Stimulated activated CD8-positive, alpha-beta memory T cell treated with anti-CD3 and anti-CD28 coated beads, Interleukin-7, amount 100 ng/mL, for 4 hours (primary cell): ENCODE measurements at regions not wholly inside any gene's neighbourhood (a gene's known extent, or its start where the extent isn't known, plus 50 kb on each side); places are given as distances from the start of the nearest gene placed in this dataset.

Source experiments
- DNase-seq, 2 donors: peaks; one replicate each; pipeline ENCODE4 v3.0.0-alpha.2; 2020; ENCODE audit warnings: low read depth in 2 of 2

- no peak for DNase-seq
Measured at GRCh38 chr13:26967119-26968038, 204.2 kb downstream of the USP12 start.

- DNase-seq, result no peak
Measured at GRCh38 chr13:26966701-26967080, 204.9 kb downstream of the USP12 start.

- DNase-seq, result no peak
Measured at GRCh38 chr13:26965952-26966700, 205.5 kb downstream of the USP12 start.

GRCh38 chr13:26964278-26965250 lies 204.0 kb upstream of the GPR12 start:
- DNase-seq, result no peak

GRCh38 chr13:26962671-26963070 lies 202.1 kb upstream of the GPR12 start:
- no peak for DNase-seq

GRCh38 chr13:26961890-26962615 lies 201.5 kb upstream of the GPR12 start:
- DNase-seq, result no peak

GRCh38 chr13:26957182-26957581 lies 196.6 kb upstream of the GPR12 start:
- no peak for DNase-seq

- no peak for DNase-seq
Measured at GRCh38 chr13:26956522-26957142, 196.0 kb upstream of the GPR12 start.

- no peak for DNase-seq
Measured at GRCh38 chr13:26954976-26955375, 194.4 kb upstream of the GPR12 start.

- no peak for DNase-seq
Measured at GRCh38 chr13:26953291-26953690, 192.7 kb upstream of the GPR12 start.

- no peak for DNase-seq
Measured at GRCh38 chr13:26952551-26953143, 192.1 kb upstream of the GPR12 start.

- no peak for DNase-seq
Measured at GRCh38 chr13:26951581-26952177, 191.1 kb upstream of the GPR12 start.

- no peak for DNase-seq
Measured at GRCh38 chr13:26950968-26951367, 190.4 kb upstream of the GPR12 start.

- no peak for DNase-seq
Measured at GRCh38 chr13:26950546-26950945, 190.0 kb upstream of the GPR12 start.

GRCh38 chr13:26949701-26950502 lies 189.3 kb upstream of the GPR12 start:
- DNase-seq, result no peak

- no peak for DNase-seq
Measured at GRCh38 chr13:26948353-26948752, 187.8 kb upstream of the GPR12 start.

GRCh38 chr13:26946684-26947343 lies 186.2 kb upstream of the GPR12 start:
- DNase-seq, result no peak

- DNase-seq, result no peak
Measured at GRCh38 chr13:26943748-26944147, 183.2 kb upstream of the GPR12 start.
